ENCODE measurements at regions not wholly inside any gene's neighbourhood (a gene's known extent, or its start where the extent isn't known, plus 50 kb on each side); places are given as distances from the start of the nearest gene placed in this dataset.

GRCh38 chr15:70562906-70563305 lies 200.5 kb downstream of the UACA start:
- H3K27ac ChIP-seq = no peak overlapping the region
- DNase-seq = no peak
- ATAC-seq = no peak

GRCh38 chr15:70561885-70562284 lies 201.5 kb downstream of the UACA start:
- Histone ChIP-seq H3K9me3 (no peaks in the 10 kb centered on the region), H3K36me3 (no peaks in the 10 kb centered on the region), H3K4me3 (no peak overlapping the region), H3K27ac (no peak overlapping the region), H3K4me1 (peaks cover 16% of the 10 kb centered on the region), H3K27me3 (ENCODE audit: low read depth) (no peaks in the 10 kb centered on the region)
- DNase-seq (no peak), ATAC-seq (no peak)
- intact Hi-C loops (cut with DNase I) = no loop called here
- TF ChIP-seq CTCF (IDR thresholded peaks at IDR 0.05) = no peak

More at GRCh38 chr15:70562906-70563305, 200.5 kb downstream of the UACA start:
- Histone ChIP-seq H3K4me1 (peaks cover 16% of the 10 kb centered on the region), H3K9me3 (no peaks in the 10 kb centered on the region), H3K4me3 (no peak overlapping the region), H3K36me3 (no peaks in the 10 kb centered on the region), H3K27me3 (ENCODE audit: low read depth) (no peaks in the 10 kb centered on the region)
- TF ChIP-seq CTCF (IDR thresholded peaks at IDR 0.05) = no peak
- intact Hi-C loops (cut with DNase I) = no loop called here

GRCh38 chr15:70560617-70561328 lies 202.6 kb downstream of the UACA start:
- DNase-seq = no peak
- H3K27ac ChIP-seq = no peak overlapping the region
- intact Hi-C loops (cut with DNase I) = no loop called here
- H3K4me3 ChIP-seq = no peak overlapping the region
- no peak for TF ChIP-seq CTCF (IDR thresholded peaks at IDR 0.05)
- no peak for ATAC-seq
- H3K9me3 ChIP-seq = no peaks in the 10 kb centered on the region
- no peaks in the 10 kb centered on the region for H3K36me3 ChIP-seq
- peaks cover 16% of the 10 kb centered on the region for H3K4me1 ChIP-seq
- H3K27me3 ChIP-seq (ENCODE audit: low read depth) = no peaks in the 10 kb centered on the region

GRCh38 chr15:70559265-70560239 lies 203.8 kb downstream of the UACA start:
- peak overlapping the region; percentile 1 for H3K4me3 ChIP-seq

More at GRCh38 chr15:70559265-70560239, 203.8 kb downstream of the UACA start:
- no peak for TF ChIP-seq CTCF (IDR thresholded peaks at IDR 0.05)
- intact Hi-C loops (cut with DNase I) = no loop called here
- no peaks in the 10 kb centered on the region for H3K27me3 ChIP-seq (ENCODE audit: low read depth)
- DNase-seq (no peak), ATAC-seq (peak; percentile 67 to 81)
- H3K4me1 ChIP-seq = peaks cover 16% of the 10 kb centered on the region
- no peaks in the 10 kb centered on the region for H3K36me3 ChIP-seq
- H3K27ac ChIP-seq = no peak overlapping the region
- H3K9me3 ChIP-seq = no peaks in the 10 kb centered on the region

All from lower lobe of right lung (tissue), 2 donors.